ENCODE measurements at regions not wholly inside any gene's neighbourhood (a gene's known extent, or its start where the extent isn't known, plus 50 kb on each side); places are given as distances from the start of the nearest gene placed in this dataset.

- Histone ChIP-seq H3K27me3 (ENCODE audit: insufficient read depth, poor library complexity, severe bottlenecking) (no peaks in the 10 kb centered on the region), H3K27ac (replicated peaks) (no peak overlapping the region), H3K4me3 (replicated peaks; ENCODE audit: insufficient read depth, low read length) (no peak overlapping the region)
- TF ChIP-seq POLR2AphosphoS5 (IDR thresholded peaks at IDR 0.05; ENCODE audit: low read depth), result no peak
- no peak for TF ChIP-seq GABPA (IDR thresholded peaks at IDR 0.05; ENCODE audit: low read depth)
- TF ChIP-seq CTCF (IDR thresholded peaks at IDR 0.05; ENCODE audit: insufficient read depth, low read length), result no peak
- no peak for TF ChIP-seq SPI1 (IDR thresholded peaks at IDR 0.05; ENCODE audit: borderline replicate concordance, low read depth)
- TF ChIP-seq, protein P1, sequence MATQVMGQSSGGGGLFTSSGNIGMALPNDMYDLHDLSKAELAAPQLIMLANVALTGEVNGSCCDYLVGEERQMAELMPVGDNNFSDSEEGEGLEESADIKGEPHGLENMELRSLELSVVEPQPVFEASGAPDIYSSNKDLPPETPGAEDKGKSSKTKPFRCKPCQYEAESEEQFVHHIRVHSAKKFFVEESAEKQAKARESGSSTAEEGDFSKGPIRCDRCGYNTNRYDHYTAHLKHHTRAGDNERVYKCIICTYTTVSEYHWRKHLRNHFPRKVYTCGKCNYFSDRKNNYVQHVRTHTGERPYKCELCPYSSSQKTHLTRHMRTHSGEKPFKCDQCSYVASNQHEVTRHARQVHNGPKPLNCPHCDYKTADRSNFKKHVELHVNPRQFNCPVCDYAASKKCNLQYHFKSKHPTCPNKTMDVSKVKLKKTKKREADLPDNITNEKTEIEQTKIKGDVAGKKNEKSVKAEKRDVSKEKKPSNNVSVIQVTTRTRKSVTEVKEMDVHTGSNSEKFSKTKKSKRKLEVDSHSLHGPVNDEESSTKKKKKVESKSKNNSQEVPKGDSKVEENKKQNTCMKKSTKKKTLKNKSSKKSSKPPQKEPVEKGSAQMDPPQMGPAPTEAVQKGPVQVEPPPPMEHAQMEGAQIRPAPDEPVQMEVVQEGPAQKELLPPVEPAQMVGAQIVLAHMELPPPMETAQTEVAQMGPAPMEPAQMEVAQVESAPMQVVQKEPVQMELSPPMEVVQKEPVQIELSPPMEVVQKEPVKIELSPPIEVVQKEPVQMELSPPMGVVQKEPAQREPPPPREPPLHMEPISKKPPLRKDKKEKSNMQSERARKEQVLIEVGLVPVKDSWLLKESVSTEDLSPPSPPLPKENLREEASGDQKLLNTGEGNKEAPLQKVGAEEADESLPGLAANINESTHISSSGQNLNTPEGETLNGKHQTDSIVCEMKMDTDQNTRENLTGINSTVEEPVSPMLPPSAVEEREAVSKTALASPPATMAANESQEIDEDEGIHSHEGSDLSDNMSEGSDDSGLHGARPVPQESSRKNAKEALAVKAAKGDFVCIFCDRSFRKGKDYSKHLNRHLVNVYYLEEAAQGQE (IDR thresholded peaks at IDR 0.05; ENCODE audit: insufficient replicate concordance, low read depth), result no peak
- no peak for DNase-seq (ENCODE audit: low read depth in 1 of 2, low spot score in 1 of 2)
Observed at GRCh38 chr18:29076645-29077044, 899.7 kb upstream of the CDH2 start.

DNA sequence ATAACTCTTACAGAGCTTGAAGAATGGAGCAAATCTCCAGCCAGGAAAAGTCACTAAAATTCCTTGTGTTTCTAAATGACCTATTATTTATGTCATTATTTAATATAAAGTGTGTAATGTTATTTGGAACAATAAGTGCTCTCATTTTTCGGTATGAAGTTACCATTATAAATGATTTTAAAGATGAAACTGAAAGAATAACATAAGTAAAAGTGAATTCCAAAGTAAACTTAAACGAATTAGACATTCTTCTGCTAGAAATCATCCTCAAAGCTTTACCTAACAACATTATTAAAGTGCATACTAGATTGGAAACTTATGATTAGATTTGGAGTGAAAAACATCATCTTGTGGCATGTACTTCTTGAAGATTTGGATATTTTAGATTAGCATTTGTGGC lies 897.2 kb upstream of the CDH2 start:
- no peak overlapping the region for H3K27ac ChIP-seq (replicated peaks)
- no peak for DNase-seq (ENCODE audit: low read depth in 1 of 2, low spot score in 1 of 2)
- no peak overlapping the region for H3K4me3 ChIP-seq (replicated peaks; ENCODE audit: insufficient read depth, low read length)
- TF ChIP-seq GABPA (IDR thresholded peaks at IDR 0.05; ENCODE audit: low read depth), result no peak
- TF ChIP-seq POLR2AphosphoS5 (IDR thresholded peaks at IDR 0.05; ENCODE audit: low read depth), result no peak
- TF ChIP-seq CTCF (IDR thresholded peaks at IDR 0.05; ENCODE audit: insufficient read depth, low read length), result no peak
- no peak for TF ChIP-seq SPI1 (IDR thresholded peaks at IDR 0.05; ENCODE audit: borderline replicate concordance, low read depth)
- TF ChIP-seq, protein P1 (IDR thresholded peaks at IDR 0.05; ENCODE audit: insufficient replicate concordance, low read depth), result no peak
- H3K27me3 ChIP-seq (ENCODE audit: insufficient read depth, poor library complexity, severe bottlenecking), result no peaks in the 10 kb centered on the region

DNA sequence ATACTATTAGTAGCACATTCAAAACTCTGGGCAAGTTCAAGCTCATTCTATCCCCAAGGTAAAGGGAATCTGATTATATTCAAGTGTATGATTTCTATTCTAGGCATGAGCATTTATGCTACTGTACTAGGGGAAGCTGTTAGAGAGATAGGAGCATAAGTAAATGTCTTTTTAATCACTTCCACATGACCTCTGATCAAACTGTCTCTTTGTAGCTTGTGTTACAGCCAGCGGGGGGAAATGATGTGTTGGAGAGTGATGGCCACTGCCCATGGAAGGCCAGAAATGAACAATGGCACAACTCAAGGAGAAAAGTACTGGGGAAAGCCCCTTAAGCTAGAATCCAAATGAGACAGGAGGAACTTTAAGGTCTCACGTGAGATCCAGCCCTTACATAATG lies 894.9 kb upstream of the CDH2 start:
- TF ChIP-seq POLR2AphosphoS5 (IDR thresholded peaks at IDR 0.05; ENCODE audit: low read depth) (no peak), SPI1 (IDR thresholded peaks at IDR 0.05; ENCODE audit: borderline replicate concordance, low read depth) (no peak), CTCF (IDR thresholded peaks at IDR 0.05; ENCODE audit: insufficient read depth, low read length) (no peak), GABPA (IDR thresholded peaks at IDR 0.05; ENCODE audit: low read depth) (no peak)
- TF ChIP-seq, protein P1 (IDR thresholded peaks at IDR 0.05; ENCODE audit: insufficient replicate concordance, low read depth), result no peak
- H3K27me3 ChIP-seq (ENCODE audit: insufficient read depth, poor library complexity, severe bottlenecking), result no peaks in the 10 kb centered on the region
- no peak overlapping the region for H3K4me3 ChIP-seq (replicated peaks; ENCODE audit: insufficient read depth, low read length)
- no peak for DNase-seq (ENCODE audit: low read depth in 1 of 2, low spot score in 1 of 2)
- no peak overlapping the region for H3K27ac ChIP-seq (replicated peaks)
